Glutamatergic neuron (in vitro differentiated cells): ENCODE measurements at regions not wholly inside any gene's neighbourhood (a gene's known extent, or its start where the extent isn't known, plus 50 kb on each side); places are given as distances from the start of the nearest gene placed in this dataset.

Source experiments
- DNase-seq: peaks from one replicate; pipeline ENCODE4 v3.0.0; 2022
- H3K27ac Mint-ChIP-seq: one replicate; pipeline ENCODE4 v1.8.0; 2020; ENCODE audit warnings: mild to moderate bottlenecking, mixed read lengths, inconsistent platforms; ENCODE audit not compliant: unreplicated experiment
- H3K27me3 Mint-ChIP-seq: one replicate; pipeline ENCODE4 v1.8.0; 2020; ENCODE audit warnings: mild to moderate bottlenecking, moderate library complexity, mixed read lengths, inconsistent platforms; ENCODE audit not compliant: unreplicated experiment
- H3K36me3 Mint-ChIP-seq: one replicate; pipeline ENCODE4 v1.8.0; 2020; ENCODE audit warnings: mild to moderate bottlenecking, mixed read lengths, inconsistent platforms; ENCODE audit not compliant: unreplicated experiment
- H3K4me1 Mint-ChIP-seq: one replicate; pipeline ENCODE4 v1.8.0; 2020; ENCODE audit warnings: mild to moderate bottlenecking, low read depth, mixed read lengths, inconsistent platforms; ENCODE audit not compliant: unreplicated experiment
- H3K4me3 Mint-ChIP-seq: one replicate; pipeline ENCODE4 v1.8.0; 2020; ENCODE audit warnings: mild to moderate bottlenecking, mixed read lengths, inconsistent platforms; ENCODE audit not compliant: unreplicated experiment
- H3K9me3 Mint-ChIP-seq: one replicate; pipeline ENCODE4 v1.8.0; 2020; ENCODE audit warnings: mild to moderate bottlenecking, moderate library complexity, mixed read lengths, inconsistent platforms; ENCODE audit not compliant: unreplicated experiment
- CTCF ChIP-seq: fragments of 200-600 bp; sonication (generic); IDR thresholded peaks from one replicate; pipeline ENCODE4 v1.5.0; 2021; ENCODE audit not compliant: partially characterized antibody, unreplicated experiment

GRCh38 chr5:124634741-124635323 lies 111.6 kb downstream of the ZNF608 start:
- H3K4me3 Mint-ChIP-seq: no peak overlapping the region
- no peak for TF ChIP-seq CTCF
- H3K36me3 Mint-ChIP-seq: peaks cover 12% of the 10 kb centered on the region
- peak overlapping the region; percentile 80 for H3K27ac Mint-ChIP-seq
- no peak for DNase-seq
- H3K27me3 Mint-ChIP-seq: peaks cover 7% of the 10 kb centered on the region
- peaks cover 38% of the 10 kb centered on the region for H3K4me1 Mint-ChIP-seq
- H3K9me3 Mint-ChIP-seq: peaks cover 14% of the 10 kb centered on the region

GRCh38 chr5:124634228-124634739 lies 112.2 kb downstream of the ZNF608 start:
- H3K4me1 Mint-ChIP-seq: peaks cover 35% of the 10 kb centered on the region
- H3K36me3 Mint-ChIP-seq: peaks cover 12% of the 10 kb centered on the region
- no peak for DNase-seq
- peak overlapping the region; percentile 80 for H3K27ac Mint-ChIP-seq
- no peak for TF ChIP-seq CTCF
- H3K9me3 Mint-ChIP-seq: peaks cover 14% of the 10 kb centered on the region
- H3K27me3 Mint-ChIP-seq: peaks cover 7% of the 10 kb centered on the region
- H3K4me3 Mint-ChIP-seq: no peak overlapping the region

GRCh38 chr5:124633209-124633608 lies 113.2 kb downstream of the ZNF608 start:
- Mint-ChIP-seq H3K27me3 (peaks cover 10% of the 10 kb centered on the region), H3K36me3 (peaks cover 17% of the 10 kb centered on the region), H3K4me1 (peaks cover 34% of the 10 kb centered on the region), H3K27ac (no peak overlapping the region), H3K4me3 (no peak overlapping the region), H3K9me3 (peaks cover 16% of the 10 kb centered on the region)
- no peak for DNase-seq
- TF ChIP-seq CTCF: no peak

GRCh38 chr5:124631874-124632550 lies 114.4 kb downstream of the ZNF608 start:
- Mint-ChIP-seq H3K4me3 (peak overlapping the region; percentile 57), H3K36me3 (peaks cover 23% of the 10 kb centered on the region), H3K27ac (peak overlapping the region; percentile 94), H3K27me3 (peaks cover 11% of the 10 kb centered on the region), H3K4me1 (peaks cover 36% of the 10 kb centered on the region), H3K9me3 (peaks cover 18% of the 10 kb centered on the region)
- no peak for TF ChIP-seq CTCF
- DNase-seq: no peak
